Mesenchymal stem cell (in vitro differentiated cells and primary cell): ENCODE measurements at regions not wholly inside any gene's neighbourhood (a gene's known extent, or its start where the extent isn't known, plus 50 kb on each side); places are given as distances from the start of the nearest gene placed in this dataset.

Experiments
- DNase-seq: peaks from one replicate; pipeline ENCODE4 v3.0.0-alpha.2; 2013
- H2AFZ ChIP-seq: one replicate; pipeline ENCODE4 v1.6.1; 2013; ENCODE audit warnings: low read depth, mild to moderate bottlenecking, control low read depth, inconsistent platforms, low read length, moderate library complexity
- H2AK5ac ChIP-seq: 2 replicates; pipeline ENCODE4 v1.6.1; 2013; ENCODE audit warnings: low read length, moderate library complexity, mild to moderate bottlenecking, inconsistent platforms; ENCODE audit not compliant: severe bottlenecking
- H2BK120ac ChIP-seq: one replicate; pipeline ENCODE4 v1.6.1; 2013; ENCODE audit warnings: low read depth, mild to moderate bottlenecking, inconsistent platforms, low read length, moderate library complexity
- H2BK12ac ChIP-seq, 2 experiments: one replicate each; pipeline ENCODE4 v1.6.1; 2013; ENCODE audit warnings: inconsistent platforms in 2 of 2, low read length in 2 of 2, mild to moderate bottlenecking in 2 of 2, moderate library complexity in 2 of 2, control low read depth in 1 of 2
- H2BK15ac ChIP-seq: one replicate; pipeline ENCODE4 v1.6.1; 2013; ENCODE audit warnings: mild to moderate bottlenecking, low read depth, inconsistent platforms; ENCODE audit not compliant: poor library complexity, severe bottlenecking
- H2BK5ac ChIP-seq: 2 replicates; pipeline ENCODE4 v1.6.1; 2013; ENCODE audit warnings: low read depth, mild to moderate bottlenecking, low read length, control low read depth, inconsistent platforms; ENCODE audit not compliant: poor library complexity, severe bottlenecking
- H3K14ac ChIP-seq, 2 experiments: one replicate each; pipeline ENCODE4 v1.6.1; 2013; ENCODE audit warnings: inconsistent platforms in 2 of 2, low read length in 2 of 2, control low read depth in 1 of 2, mild to moderate bottlenecking in 1 of 2, moderate library complexity in 1 of 2
- H3K18ac ChIP-seq, 2 experiments: one replicate each; pipeline ENCODE4 v1.6.1; 2013; ENCODE audit warnings: inconsistent platforms in 2 of 2, low read length in 2 of 2, control low read depth in 1 of 2, low read depth in 1 of 2, mild to moderate bottlenecking in 1 of 2
- H3K23ac ChIP-seq, 2 experiments: one replicate each; pipeline ENCODE4 v1.6.1; 2013; ENCODE audit warnings: inconsistent platforms in 2 of 2, low read length in 2 of 2, mild to moderate bottlenecking in 2 of 2, moderate library complexity in 2 of 2, control low read depth in 1 of 2
- H3K27ac ChIP-seq: 2 replicates; pipeline ENCODE4 v1.5.1; 2013; ENCODE audit warnings: mild to moderate bottlenecking, moderate library complexity, low read length, control low read depth, inconsistent platforms; ENCODE audit not compliant: poor library complexity, severe bottlenecking
- H3K27me3 ChIP-seq, 2 experiments: 2 replicates each; pipeline versions ENCODE4 v1.6.1 to v1.7.0; 2013; ENCODE audit warnings: low read length in 2 of 2, mild to moderate bottlenecking in 2 of 2, moderate library complexity in 2 of 2, control low read depth in 1 of 2, inconsistent platforms in 1 of 2; ENCODE audit not compliant: control insufficient read depth in 1 of 2, insufficient read depth in 1 of 2
- H3K36me3 ChIP-seq, 2 experiments: 2 replicates each; pipeline versions ENCODE4 v1.6.1 to v1.7.0; 2013; ENCODE audit warnings: low read length in 2 of 2, control low read depth in 1 of 2, inconsistent platforms in 1 of 2, low read depth in 1 of 2, mild to moderate bottlenecking in 1 of 2; ENCODE audit not compliant: insufficient read depth in 2 of 2, control insufficient read depth in 1 of 2
- H3K4ac ChIP-seq, 2 experiments: one replicate each; pipeline ENCODE4 v1.6.1; 2013; ENCODE audit warnings: inconsistent platforms in 2 of 2, low read length in 2 of 2, mild to moderate bottlenecking in 2 of 2, moderate library complexity in 2 of 2, control low read depth in 1 of 2, low read depth in 1 of 2
- H3K4me1 ChIP-seq: 2 replicates; pipeline ENCODE4 v1.6.1; 2013; ENCODE audit warnings: low read depth, low read length, control low read depth; ENCODE audit not compliant: control insufficient read depth, insufficient read depth
- H3K4me2 ChIP-seq: 2 replicates; pipeline ENCODE4 v1.6.1; 2013; ENCODE audit warnings: low read length, mild to moderate bottlenecking, inconsistent platforms; ENCODE audit not compliant: poor library complexity, severe bottlenecking
- H3K4me3 ChIP-seq, 2 experiments: 2 replicates each; pipeline versions ENCODE4 v1.5.1 to v1.7.0; 2013; ENCODE audit warnings: low read length in 2 of 2, mild to moderate bottlenecking in 2 of 2, control low read depth in 1 of 2, low read depth in 1 of 2; ENCODE audit not compliant: insufficient read depth in 1 of 2
- H3K79me1 ChIP-seq: replicated peaks from 2 replicates; pipeline ENCODE4 v1.6.1; 2013; ENCODE audit warnings: mild to moderate bottlenecking, control low read depth, low read length, inconsistent platforms; ENCODE audit not compliant: poor library complexity, severe bottlenecking
- H3K9ac ChIP-seq: 2 replicates; pipeline ENCODE4 v1.7.0; 2013; ENCODE audit warnings: mild to moderate bottlenecking, low read length, moderate library complexity
- H3K9me3 ChIP-seq: 2 replicates; pipeline ENCODE4 v1.7.0; 2013; ENCODE audit warnings: mild to moderate bottlenecking, low read length; ENCODE audit not compliant: control insufficient read depth
- H4K8ac ChIP-seq: one replicate; pipeline ENCODE4 v1.6.1; 2013; ENCODE audit warnings: inconsistent platforms, mild to moderate bottlenecking, low read length, moderate library complexity
- H4K91ac ChIP-seq: one replicate; pipeline ENCODE4 v1.6.1; 2013; ENCODE audit warnings: mild to moderate bottlenecking, low read length, inconsistent platforms
- WGBS: methylation state at CpG from one replicate; pipeline ENCODE4 v1.1.7; 2013; ENCODE audit warnings: mixed read lengths; 5-methylcytosine and 5-hydroxymethylcytosine counted together

GRCh38 chr2:4556135-4556896 is 852.9 kb downstream of the DCDC2C start:
- no peaks in the 10 kb centered on the region for H3K4me1 ChIP-seq
- H3K27me3 ChIP-seq: no peaks in the 10 kb centered on the region
- H4K91ac ChIP-seq: no peak overlapping the region
- no peak overlapping the region for H3K4me2 ChIP-seq
- no peak overlapping the region for H3K4ac ChIP-seq
- DNase-seq: no peak
- H4K8ac ChIP-seq: no peak overlapping the region
- H3K9me3 ChIP-seq: peaks cover 34% of the 10 kb centered on the region
- H2AFZ ChIP-seq: no peak overlapping the region
- no peak overlapping the region for H3K14ac ChIP-seq
- H2BK15ac ChIP-seq: no peak overlapping the region
- H3K18ac ChIP-seq: no peak overlapping the region
- no peak overlapping the region for H2BK12ac ChIP-seq
- H3K79me1 ChIP-seq: no peaks in the 10 kb centered on the region
- 69% methylated on average over 8 of the region's 9 CpGs for WGBS
- no peak overlapping the region for H3K4me3 ChIP-seq
- H3K27ac ChIP-seq: no peak overlapping the region
- no peak overlapping the region for H2AK5ac ChIP-seq
- no peak overlapping the region for H3K9ac ChIP-seq
- no peaks in the 10 kb centered on the region for H3K36me3 ChIP-seq
- no peak overlapping the region for H2BK120ac ChIP-seq
- H3K23ac ChIP-seq: no peak overlapping the region
- H2BK5ac ChIP-seq: no peak overlapping the region

DNA sequence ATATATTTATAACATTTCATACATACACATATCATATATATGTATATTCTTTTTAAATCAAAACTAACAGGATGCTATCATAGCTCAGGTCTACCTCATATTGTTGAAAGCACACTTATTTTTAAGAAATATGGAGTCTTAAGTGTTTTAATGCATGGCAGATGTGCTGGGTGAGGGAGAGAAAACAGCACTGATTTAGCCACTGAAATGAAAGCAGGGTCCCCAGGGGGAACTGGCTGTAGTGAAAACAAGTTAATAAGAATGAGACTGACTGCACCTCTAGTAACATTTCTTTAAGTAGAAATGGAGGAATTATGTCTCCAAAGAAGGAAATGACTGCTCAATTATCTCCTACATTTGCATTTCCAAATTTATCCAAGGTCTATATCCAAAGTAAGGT is 857.8 kb downstream of the DCDC2C start:
- no peak overlapping the region for H3K9ac ChIP-seq
- H2AFZ ChIP-seq: no peak overlapping the region
- H3K4me2 ChIP-seq: no peak overlapping the region
- H2BK12ac ChIP-seq: no peak overlapping the region
- no peak overlapping the region for H2AK5ac ChIP-seq
- peaks cover 31% of the 10 kb centered on the region for H3K9me3 ChIP-seq
- no peak overlapping the region for H3K4ac ChIP-seq
- H3K36me3 ChIP-seq: no peaks in the 10 kb centered on the region
- H3K27ac ChIP-seq: no peak overlapping the region
- no peak overlapping the region for H2BK120ac ChIP-seq
- no peak overlapping the region for H3K4me3 ChIP-seq
- no peak overlapping the region for H2BK15ac ChIP-seq
- H3K14ac ChIP-seq: no peak overlapping the region
- H3K27me3 ChIP-seq: no peaks in the 10 kb centered on the region
- H3K4me1 ChIP-seq: no peaks in the 10 kb centered on the region
- no peak overlapping the region for H4K91ac ChIP-seq
- H3K79me1 ChIP-seq: no peaks in the 10 kb centered on the region
- no peak for DNase-seq
- H3K18ac ChIP-seq: no peak overlapping the region
- H4K8ac ChIP-seq: no peak overlapping the region
- H2BK5ac ChIP-seq: no peak overlapping the region
- no peak overlapping the region for H3K23ac ChIP-seq

- Histone ChIP-seq H3K27me3 (no peaks in the 10 kb centered on the region), H3K4me2 (no peak overlapping the region), H3K23ac (no peak overlapping the region), H2BK15ac (no peak overlapping the region), H3K27ac (no peak overlapping the region), H4K8ac (no peak overlapping the region), H3K9ac (no peak overlapping the region), H2BK12ac (no peak overlapping the region), H2AK5ac (no peak overlapping the region), H2AFZ (no peak overlapping the region), H3K18ac (no peak overlapping the region), H2BK5ac (no peak overlapping the region), H4K91ac (no peak overlapping the region), H3K14ac (no peak overlapping the region), H2BK120ac (no peak overlapping the region), H3K4me1 (no peaks in the 10 kb centered on the region), H3K4me3 (no peak overlapping the region), H3K4ac (no peak overlapping the region), H3K36me3 (no peaks in the 10 kb centered on the region), H3K9me3 (peaks cover 43% of the 10 kb centered on the region), H3K79me1 (no peaks in the 10 kb centered on the region)
- 43% methylated on average over 1 of the region's 1 CpG for whole genome bisulfite sequencing
- no peak for DNase-seq
Observed at GRCh38 chr2:4576075-4576474, 872.7 kb downstream of the DCDC2C start.

DNA sequence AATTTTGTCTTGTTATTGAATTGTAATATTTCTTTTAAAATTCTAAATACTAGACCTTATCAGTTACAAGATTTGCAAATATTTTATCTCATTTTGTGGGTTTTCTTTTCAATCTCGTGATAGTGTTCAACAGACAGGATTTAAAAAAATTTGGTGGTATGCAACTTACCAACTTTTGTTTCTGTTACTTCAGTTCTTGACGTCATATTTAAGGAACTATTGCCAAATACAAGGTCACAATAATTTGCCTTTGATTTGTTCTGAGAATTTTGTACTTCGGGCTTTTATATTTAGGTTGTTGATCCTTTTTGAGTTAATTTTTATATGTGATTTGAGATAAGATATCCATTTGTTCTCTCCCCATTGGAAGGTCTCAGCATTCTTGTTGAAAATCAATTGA is 876.6 kb downstream of the DCDC2C start:
- H3K9me3 ChIP-seq: peaks cover 32% of the 10 kb centered on the region
- no peak overlapping the region for H2AFZ ChIP-seq
- H3K27ac ChIP-seq: no peak overlapping the region
- no peak overlapping the region for H4K8ac ChIP-seq
- no peak overlapping the region for H3K9ac ChIP-seq
- no peak overlapping the region for H4K91ac ChIP-seq
- no peaks in the 10 kb centered on the region for H3K79me1 ChIP-seq
- H2BK15ac ChIP-seq: no peak overlapping the region
- no peaks in the 10 kb centered on the region for H3K27me3 ChIP-seq
- no peak overlapping the region for H3K18ac ChIP-seq
- no CpG with 5 or more reads among the region's 3 CpGs for WGBS
- H2BK12ac ChIP-seq: no peak overlapping the region
- no peak overlapping the region for H2AK5ac ChIP-seq
- no peaks in the 10 kb centered on the region for H3K36me3 ChIP-seq
- no peak overlapping the region for H3K4ac ChIP-seq
- no peaks in the 10 kb centered on the region for H3K4me1 ChIP-seq
- H3K4me2 ChIP-seq: no peak overlapping the region
- no peak overlapping the region for H3K4me3 ChIP-seq
- no peak overlapping the region for H2BK5ac ChIP-seq
- no peak for DNase-seq
- H3K14ac ChIP-seq: no peak overlapping the region
- H3K23ac ChIP-seq: no peak overlapping the region
- no peak overlapping the region for H2BK120ac ChIP-seq
